Glutamatergic neuron (in vitro differentiated cells): ENCODE measurements at regions not wholly inside any gene's neighbourhood (a gene's known extent, or its start where the extent isn't known, plus 50 kb on each side); places are given as distances from the start of the nearest gene placed in this dataset.

Experiments used
- DNase-seq: peaks from one replicate; pipeline ENCODE4 v3.0.0; 2022
- H3K27ac Mint-ChIP-seq: one replicate; pipeline ENCODE4 v1.8.0; 2020; ENCODE audit warnings: mild to moderate bottlenecking, mixed read lengths, inconsistent platforms; ENCODE audit not compliant: unreplicated experiment
- H3K27me3 Mint-ChIP-seq: one replicate; pipeline ENCODE4 v1.8.0; 2020; ENCODE audit warnings: mild to moderate bottlenecking, moderate library complexity, mixed read lengths, inconsistent platforms; ENCODE audit not compliant: unreplicated experiment
- H3K36me3 Mint-ChIP-seq: one replicate; pipeline ENCODE4 v1.8.0; 2020; ENCODE audit warnings: mild to moderate bottlenecking, mixed read lengths, inconsistent platforms; ENCODE audit not compliant: unreplicated experiment
- H3K4me1 Mint-ChIP-seq: one replicate; pipeline ENCODE4 v1.8.0; 2020; ENCODE audit warnings: mild to moderate bottlenecking, low read depth, mixed read lengths, inconsistent platforms; ENCODE audit not compliant: unreplicated experiment
- H3K4me3 Mint-ChIP-seq: one replicate; pipeline ENCODE4 v1.8.0; 2020; ENCODE audit warnings: mild to moderate bottlenecking, mixed read lengths, inconsistent platforms; ENCODE audit not compliant: unreplicated experiment
- H3K9me3 Mint-ChIP-seq: one replicate; pipeline ENCODE4 v1.8.0; 2020; ENCODE audit warnings: mild to moderate bottlenecking, moderate library complexity, mixed read lengths, inconsistent platforms; ENCODE audit not compliant: unreplicated experiment
- CTCF ChIP-seq: fragments of 200-600 bp; sonication (generic); IDR thresholded peaks from one replicate; pipeline ENCODE4 v1.5.0; 2021; ENCODE audit not compliant: partially characterized antibody, unreplicated experiment

- no peak for TF ChIP-seq CTCF
- Mint-ChIP-seq H3K27ac (no peak overlapping the region), H3K36me3 (peaks cover 13% of the 10 kb centered on the region), H3K4me3 (no peak overlapping the region), H3K9me3 (peaks cover 13% of the 10 kb centered on the region), H3K4me1 (no peaks in the 10 kb centered on the region), H3K27me3 (peaks cover 11% of the 10 kb centered on the region)
- no peak for DNase-seq
Measured at GRCh38 chr22:48520207-48520606, 1307.5 kb downstream of the BRD1 start.

- Mint-ChIP-seq H3K4me1 (no peaks in the 10 kb centered on the region), H3K27ac (no peak overlapping the region), H3K36me3 (peaks cover 13% of the 10 kb centered on the region), H3K4me3 (no peak overlapping the region), H3K9me3 (peaks cover 12% of the 10 kb centered on the region), H3K27me3 (peaks cover 12% of the 10 kb centered on the region)
- DNase-seq = no peak
- no peak for TF ChIP-seq CTCF
Measured at GRCh38 chr22:48517039-48518030, 1310.3 kb downstream of the BRD1 start.

GRCh38 chr22:48516571-48516970 lies 1311.1 kb downstream of the BRD1 start:
- no peaks in the 10 kb centered on the region for H3K4me1 Mint-ChIP-seq
- no peak for TF ChIP-seq CTCF
- H3K27ac Mint-ChIP-seq = no peak overlapping the region
- H3K9me3 Mint-ChIP-seq = peaks cover 12% of the 10 kb centered on the region
- peaks cover 12% of the 10 kb centered on the region for H3K27me3 Mint-ChIP-seq
- peaks cover 11% of the 10 kb centered on the region for H3K36me3 Mint-ChIP-seq
- H3K4me3 Mint-ChIP-seq = no peak overlapping the region
- no peak for DNase-seq

- peaks cover 6% of the 10 kb centered on the region for H3K36me3 Mint-ChIP-seq
- TF ChIP-seq CTCF = no peak
- H3K4me3 Mint-ChIP-seq = no peak overlapping the region
- no peak overlapping the region for H3K27ac Mint-ChIP-seq
- no peaks in the 10 kb centered on the region for H3K4me1 Mint-ChIP-seq
- no peak for DNase-seq
- peaks cover 8% of the 10 kb centered on the region for H3K27me3 Mint-ChIP-seq
- H3K9me3 Mint-ChIP-seq = peaks cover 7% of the 10 kb centered on the region
Measured at GRCh38 chr22:48515571-48516200, 1312.0 kb downstream of the BRD1 start.

- DNase-seq = no peak
- no peak for TF ChIP-seq CTCF
- Mint-ChIP-seq H3K27ac (no peak overlapping the region), H3K36me3 (peaks cover 3% of the 10 kb centered on the region), H3K4me3 (no peak overlapping the region), H3K27me3 (peaks cover 6% of the 10 kb centered on the region), H3K4me1 (no peaks in the 10 kb centered on the region), H3K9me3 (peaks cover 11% of the 10 kb centered on the region)
Measured at GRCh38 chr22:48513929-48514328, 1313.7 kb downstream of the BRD1 start.
